SKM-1 treated with dmso at 0.1 percent for 144 hours (cell line): ENCODE measurements at regions not wholly inside any gene's neighbourhood (a gene's known extent, or its start where the extent isn't known, plus 50 kb on each side); places are given as distances from the start of the nearest gene placed in this dataset.
A peak's percentile ranks its signal among the peaks of the same experiment; 100 is the strongest.
"Not testable (repeated sequence)": the region's sequence is repeated elsewhere in the genome, so short reads cannot be mapped to it uniquely, and the experiment has no call there.

ENCODE experiments used
- DNase-seq: peaks from one replicate; lab custom pipeline; 2025; ENCODE audit not compliant: unreplicated experiment; lab: John Stamatoyannopoulos, UW

DNA sequence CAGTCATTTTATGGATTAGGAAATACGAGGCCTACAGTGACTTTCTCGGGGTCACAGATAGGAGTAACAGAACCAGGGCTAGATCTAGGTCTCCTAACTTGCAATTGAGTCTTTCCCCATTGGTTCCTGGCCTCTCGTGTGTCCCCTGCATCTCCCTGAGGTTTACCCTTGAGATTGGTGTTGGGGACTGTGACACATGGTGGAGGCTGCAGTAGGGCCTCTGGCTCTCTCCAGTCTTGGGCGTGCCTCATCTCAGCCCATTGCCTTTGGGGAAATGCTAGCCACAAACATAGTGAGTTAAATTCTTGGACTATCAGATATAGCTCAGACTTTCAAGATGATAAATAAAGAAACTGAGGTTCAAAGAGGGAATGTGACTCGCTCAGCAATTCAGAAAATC, 212.1 kb downstream of the KCNRG start:
- no peak for DNase-seq

DNA sequence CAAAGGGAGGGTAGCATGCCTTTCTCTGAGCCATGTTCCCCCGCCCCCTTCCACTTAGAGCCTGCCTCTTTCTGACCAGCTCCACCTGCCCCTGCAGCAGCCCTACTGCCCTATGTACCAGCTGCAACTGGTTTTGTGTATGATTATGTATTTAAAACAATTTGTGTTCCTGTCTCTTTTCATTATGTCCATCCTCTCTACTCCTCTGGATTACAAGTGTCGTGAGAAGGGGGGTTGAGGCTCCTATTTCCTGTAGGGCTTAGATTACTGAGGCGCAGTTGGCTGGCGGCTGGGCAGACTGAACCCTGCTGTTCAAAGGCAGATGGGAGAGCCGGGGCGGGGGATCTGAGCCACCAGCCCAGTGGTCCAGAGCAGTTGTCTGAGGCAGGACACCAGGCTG, 213.3 kb downstream of the KCNRG start:
- DNase-seq: no peak

- peak; percentile 92 for DNase-seq
Observed at GRCh38 chr13:50229960-50230661, 214.9 kb downstream of the KCNRG start.

GRCh38 chr13:50230662-50230978, 215.4 kb downstream of the KCNRG start:
- DNase-seq: no peak

GRCh38 chr13:50233574-50233973, 218.3 kb downstream of the KCNRG start:
- DNase-seq: not testable (repeated sequence)

GRCh38 chr13:50235604-50236342, 220.5 kb downstream of the KCNRG start:
- no peak for DNase-seq

- no peak for DNase-seq
Observed at GRCh38 chr13:50236898-50237318, 221.7 kb downstream of the KCNRG start.

DNA sequence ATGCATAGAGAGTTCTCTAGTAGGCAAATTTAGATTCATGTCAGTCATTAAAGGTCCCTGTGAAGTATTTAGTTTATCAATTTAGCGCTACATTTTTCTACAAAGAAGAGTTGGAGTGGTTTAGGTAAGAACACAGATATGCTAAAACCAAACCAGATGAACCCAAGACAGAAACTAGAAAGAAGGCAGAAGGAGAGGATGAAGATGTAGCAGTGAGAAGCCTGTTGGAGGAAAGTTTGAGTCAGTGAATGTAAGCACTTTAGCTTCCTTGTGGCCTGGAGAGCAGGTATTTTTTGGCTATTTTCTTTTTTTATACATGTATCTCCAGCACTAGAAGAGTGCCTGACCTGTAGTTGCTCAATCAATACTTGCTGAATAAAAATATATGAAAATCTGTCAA, 223.7 kb downstream of the KCNRG start:
- DNase-seq: no peak

DNA sequence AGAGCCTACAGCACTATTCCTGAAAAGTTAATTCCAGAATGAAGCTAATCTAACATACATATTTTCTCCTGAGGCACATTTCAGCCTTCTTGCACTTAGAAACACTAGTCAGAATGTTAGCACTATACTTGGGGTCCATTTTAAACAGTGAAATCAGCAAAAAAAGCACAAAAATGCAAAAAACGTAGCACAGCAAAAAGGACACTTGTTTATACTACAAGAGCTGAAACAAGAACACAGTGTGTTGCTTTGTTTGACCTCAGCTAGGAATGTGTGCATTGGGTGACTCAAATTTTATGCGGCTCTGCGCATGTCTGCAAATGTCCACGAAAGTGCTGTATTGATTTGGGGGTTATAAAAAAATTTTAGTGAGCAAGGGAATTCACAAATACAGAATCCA, 226.2 kb downstream of the KCNRG start:
- DNase-seq: no peak

GRCh38 chr13:50243931-50244330, 228.7 kb downstream of the KCNRG start:
- DNase-seq: no peak

- DNase-seq: no peak
Observed at GRCh38 chr13:50244355-50244712, 229.1 kb downstream of the KCNRG start.

- no peak for DNase-seq
Observed at GRCh38 chr13:50244713-50245574, 229.7 kb downstream of the KCNRG start.

DNA sequence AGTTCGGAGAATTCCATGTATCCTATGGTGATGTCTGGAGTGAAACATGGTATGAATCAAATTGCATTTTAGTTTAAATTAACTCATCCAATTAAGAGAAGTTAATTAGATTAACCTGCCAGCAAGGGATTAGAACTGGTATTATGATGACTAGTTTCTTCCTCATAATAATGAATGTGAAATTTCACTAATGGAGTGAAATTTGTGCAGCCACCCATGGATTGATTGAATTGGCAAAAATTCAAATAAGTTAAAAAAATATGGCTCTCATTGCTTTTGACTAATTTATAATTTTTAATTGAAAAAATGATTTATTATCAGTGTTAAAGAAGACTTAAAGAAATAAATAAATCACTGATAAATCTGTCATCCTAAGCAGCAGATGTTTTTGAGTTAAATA, 232.0 kb downstream of the KCNRG start:
- no peak for DNase-seq

GRCh38 chr13:50248516-50249143, 233.4 kb downstream of the KCNRG start:
- no peak for DNase-seq

- no peak for DNase-seq
Observed at GRCh38 chr13:50249144-50249521, 233.9 kb downstream of the KCNRG start.

- no peak for DNase-seq
Observed at GRCh38 chr13:50250401-50250800, 235.2 kb downstream of the KCNRG start.

- DNase-seq: no peak
Observed at GRCh38 chr13:50255639-50256038, 240.4 kb downstream of the KCNRG start.

DNA sequence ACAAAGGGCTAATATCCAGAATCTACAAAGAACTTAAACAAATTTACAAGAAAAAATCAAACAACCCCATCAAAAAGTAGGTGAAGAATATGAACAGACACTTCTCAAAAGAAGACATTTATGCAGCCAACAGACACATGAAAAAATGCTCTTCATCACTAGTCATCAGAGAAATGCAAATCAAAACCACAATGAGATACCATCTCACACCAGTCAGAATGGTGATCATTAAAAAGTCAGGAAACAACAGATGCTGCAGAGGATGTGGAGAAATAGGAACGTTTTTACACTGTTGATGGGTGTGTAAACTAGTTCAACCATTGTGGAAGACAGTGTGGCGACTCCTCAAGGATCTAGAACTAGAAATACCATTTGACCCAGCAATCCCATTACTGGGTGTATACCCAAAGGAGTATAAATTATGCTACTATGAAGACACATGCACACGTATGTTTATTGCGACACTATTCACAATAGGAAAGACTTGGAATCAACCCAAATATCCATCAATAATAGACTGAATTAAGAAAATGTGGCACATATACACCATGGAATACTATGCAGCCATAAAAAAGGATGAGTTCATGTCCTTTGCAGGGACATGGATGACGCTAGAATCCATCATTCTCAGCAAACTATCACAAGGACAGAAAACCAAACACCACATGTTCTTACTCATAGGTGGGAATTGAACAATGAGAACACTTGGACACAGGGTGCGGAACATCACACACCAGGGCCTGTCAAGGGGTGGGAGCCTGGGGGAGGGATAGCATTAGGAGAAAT, 241.5 kb downstream of the KCNRG start:
- DNase-seq: not testable (repeated sequence)

DNA sequence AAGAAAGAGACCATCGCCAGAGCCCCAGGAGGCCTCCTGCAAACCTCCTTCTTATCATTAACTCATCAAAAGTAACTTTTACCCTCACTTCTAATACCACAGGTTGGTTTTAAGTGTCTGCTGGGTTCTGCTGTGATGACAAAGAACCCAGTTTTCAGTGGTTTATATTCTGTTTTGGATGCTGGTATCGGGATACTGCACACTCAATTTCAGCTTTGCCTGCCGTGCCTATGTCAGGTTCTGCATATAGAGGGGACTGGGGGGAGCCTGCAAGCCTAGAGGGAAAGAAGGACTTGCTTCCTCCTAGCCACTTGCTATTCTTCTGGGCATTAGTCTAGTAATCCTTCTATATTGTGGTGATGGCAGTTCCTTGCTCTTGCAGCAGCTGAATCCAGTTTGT, 242.4 kb downstream of the KCNRG start:
- DNase-seq: no peak

GRCh38 chr13:50261130-50261901, 246.1 kb downstream of the KCNRG start:
- DNase-seq: no peak
